PC-3 (cell line): ENCODE measurements at regions not wholly inside any gene's neighbourhood (a gene's known extent, or its start where the extent isn't known, plus 50 kb on each side); places are given as distances from the start of the nearest gene placed in this dataset.
"Not testable (repeated sequence)": the region's sequence is repeated elsewhere in the genome, so short reads cannot be mapped to it uniquely, and the experiment has no call there.

Experiments used
- ATAC-seq: fragments of 200-7000 bp; cut with Tn5 transposase; 2 replicates; pipeline ENCODE4 v1.9.1; 2020; ENCODE audit warnings: mild to moderate bottlenecking, moderate library complexity
- BruUV-seq: library from RNA; stranded (reverse); fragments of 400-500 nt; replicated peaks from 2 replicates; lab custom pipeline; 2021; lab: Mats Ljungman, UMichigan
- CTCF ChIA-PET: fragments of 300-600 bp; sonication (Branson Sonifier 250); formaldehyde crosslinking; loops from one replicate; lab custom pipeline; 2022; ENCODE audit warnings: antibody characterized with exemption; lab: Charles Lee
- POLR2A ChIA-PET: fragments of 300-600 bp; sonication (Branson Sonifier 250); formaldehyde crosslinking; loops from one replicate; lab custom pipeline; 2022; ENCODE audit warnings: antibody characterized with exemption; ENCODE audit not compliant: unreplicated experiment; lab: Charles Lee
- DNase-seq: peaks from one replicate; pipeline ENCODE4 v3.0.0-alpha.2; 2015
- H2AFZ ChIP-seq: fragments of 300-600 bp; sonication (generic); 2 replicates; pipeline ENCODE4 v1.6.0; 2016; ENCODE audit warnings: antibody characterized with exemption, low read length
- H3F3A ChIP-seq: fragments of 300-600 bp; sonication (generic); one replicate; pipeline ENCODE4 v1.6.0; 2017; ENCODE audit warnings: antibody characterized with exemption, low read length, control low read depth, mild to moderate bottlenecking; ENCODE audit not compliant: unreplicated experiment
- H3K27ac ChIP-seq: fragments of 300-600 bp; sonication (generic); 2 replicates; pipeline ENCODE4 v1.5.1; 2016; ENCODE audit warnings: mild to moderate bottlenecking, low read length
- H3K27me3 ChIP-seq: fragments of 300-600 bp; sonication (generic); 2 replicates; pipeline ENCODE4 v1.6.1; 2016; ENCODE audit warnings: low read length, mixed read lengths
- H3K36me3 ChIP-seq: fragments of 300-600 bp; sonication (generic); 2 replicates; pipeline ENCODE4 v1.6.1; 2016; ENCODE audit warnings: low read depth, mixed run types, low read length, mixed read lengths
- H3K4me1 ChIP-seq: fragments of 300-600 bp; sonication (generic); 2 replicates; pipeline ENCODE4 v1.5.1; 2016; ENCODE audit warnings: low read length; ENCODE audit not compliant: insufficient read depth
- H3K4me2 ChIP-seq: fragments of 300-600 bp; sonication (generic); 2 replicates; pipeline ENCODE4 v1.6.0; 2016; ENCODE audit warnings: low read length
- H3K4me3 ChIP-seq: fragments of 300-600 bp; sonication (generic); 2 replicates; pipeline ENCODE4 v1.5.1; 2016; ENCODE audit warnings: mild to moderate bottlenecking, low read length, mixed read lengths
- H3K79me2 ChIP-seq: fragments of 300-600 bp; sonication (generic); 2 replicates; pipeline ENCODE4 v1.6.1; 2017; ENCODE audit warnings: low read length, mixed read lengths
- H3K9ac ChIP-seq: fragments of 300-600 bp; sonication (generic); 2 replicates; pipeline ENCODE4 v1.6.0; 2016; ENCODE audit warnings: mild to moderate bottlenecking, low read length
- H3K9me2 ChIP-seq: fragments of 300-600 bp; sonication (generic); replicated peaks from 2 replicates; pipeline ENCODE4 v1.6.1; 2016; ENCODE audit warnings: mixed run types, low read length, mixed read lengths
- H3K9me3 ChIP-seq: fragments of 300-600 bp; sonication (generic); 2 replicates; pipeline ENCODE4 v1.6.1; 2016; ENCODE audit warnings: low read length, mixed read lengths
- H4K20me1 ChIP-seq: fragments of 300-600 bp; sonication (generic); 2 replicates; pipeline ENCODE4 v1.6.1; 2016; ENCODE audit warnings: low read length, mixed read lengths
- CTCF ChIP-seq: fragments of 300-600 bp; sonication (generic); conservative IDR thresholded peaks from 2 replicates; pipeline ENCODE4 v1.5.1; 2017; ENCODE audit warnings: antibody characterized with exemption, low read depth, mild to moderate bottlenecking, low read length
- EZH2 ChIP-seq: fragments of 300-600 bp; sonication (generic); IDR thresholded peaks from one replicate; pipeline ENCODE4 v1.6.1; 2017; ENCODE audit warnings: antibody characterized with exemption, mild to moderate bottlenecking, low read length; ENCODE audit not compliant: unreplicated experiment
- EZH2phosphoT487 ChIP-seq: fragments of 300-600 bp; sonication (generic); IDR thresholded peaks from 2 replicates; pipeline ENCODE4 v1.6.1; 2018; ENCODE audit warnings: mild to moderate bottlenecking, antibody characterized with exemption, low read length, borderline replicate concordance
- intact Hi-C: fragments of 100-400 bp; cut with micrococcal nuclease; formaldehyde crosslinking; loops from 2 replicates; pipeline ENCODE4 v1.9.0; 2023

GRCh38 chr7:153110606-153111005 lies 351.1 kb downstream of the ACTR3B start:
- ATAC-seq (no peak), DNase-seq (no peak)
- Histone ChIP-seq H2AFZ (no peak overlapping the region), H3K4me1 (no peaks in the 10 kb centered on the region), H3K27me3 (peaks cover 4% of the 10 kb centered on the region), H3K36me3 (no peaks in the 10 kb centered on the region), H3F3A (no peaks in the 10 kb centered on the region), H3K9ac (no peak overlapping the region), H3K79me2 (no peaks in the 10 kb centered on the region), H4K20me1 (no peaks in the 10 kb centered on the region), H3K4me3 (no peak overlapping the region), H3K9me3 (no peaks in the 10 kb centered on the region), H3K27ac (no peak overlapping the region), H3K4me2 (no peak overlapping the region), H3K9me2 (no peaks in the 10 kb centered on the region)
- TF ChIP-seq EZH2phosphoT487 (no peak), EZH2 (no peak), CTCF (no peak)
- ChIA-PET POLR2A (no interaction called here), CTCF (no interaction called here)
- no TSS peak for BruUV-seq
- intact Hi-C loops: no loop called here

- H3K4me1 ChIP-seq, H3K4me2 ChIP-seq, H3K9me2 ChIP-seq, intact Hi-C loops, H3K27me3 ChIP-seq, H4K20me1 ChIP-seq, POLR2A ChIA-PET, H3K27ac ChIP-seq, H3F3A ChIP-seq, H3K79me2 ChIP-seq, H3K9me3 ChIP-seq, H2AFZ ChIP-seq, CTCF ChIA-PET, H3K9ac ChIP-seq, ATAC-seq, H3K4me3 ChIP-seq, BruUV-seq, H3K36me3 ChIP-seq, DNase-seq: not testable (repeated sequence)
These were observed 362.7 kb downstream of the ACTR3B start for GRCh38 chr7:153122255-153122654.

- H3K36me3 ChIP-seq: no peaks in the 10 kb centered on the region
- no peaks in the 10 kb centered on the region for H4K20me1 ChIP-seq
- BruUV-seq: no TSS peak
- H3K4me1 ChIP-seq: no peaks in the 10 kb centered on the region
- H3K79me2 ChIP-seq: no peaks in the 10 kb centered on the region
- H3K27ac ChIP-seq: no peak overlapping the region
- DNase-seq: no peak
- no peaks in the 10 kb centered on the region for H3K9me2 ChIP-seq
- H3K4me2 ChIP-seq: no peak overlapping the region
- no peaks in the 10 kb centered on the region for H3K9me3 ChIP-seq
- intact Hi-C loops: no loop called here
- H3K27me3 ChIP-seq: no peaks in the 10 kb centered on the region
- CTCF ChIA-PET: no interaction called here
- no peak overlapping the region for H2AFZ ChIP-seq
- H3F3A ChIP-seq: no peaks in the 10 kb centered on the region
- POLR2A ChIA-PET: no interaction called here
- H3K4me3 ChIP-seq: no peak overlapping the region
- TF ChIP-seq EZH2phosphoT487: no peak
- TF ChIP-seq EZH2: no peak
- TF ChIP-seq CTCF: no peak
- ATAC-seq: no peak
- H3K9ac ChIP-seq: no peak overlapping the region
These were observed 370.5 kb downstream of the ACTR3B start for GRCh38 chr7:153130052-153130451.
